A673 (cell line): ENCODE measurements at regions not wholly inside any gene's neighbourhood (a gene's known extent, or its start where the extent isn't known, plus 50 kb on each side); places are given as distances from the start of the nearest gene placed in this dataset.

Experiments
- CTCF ChIP-seq: fragments of 300-800, 200-600 bp; sonication (generic); conservative IDR thresholded peaks from 2 replicates; pipeline ENCODE4 v1.5.1; 2017; ENCODE audit warnings: low read depth, mild to moderate bottlenecking, antibody characterized with exemption, low read length, moderate library complexity, mixed read lengths
- EZH2 ChIP-seq: fragments of 200-600 bp; sonication (generic); IDR thresholded peaks from 2 replicates; pipeline ENCODE4 v1.6.1; 2017; ENCODE audit warnings: borderline replicate concordance, low read depth, mild to moderate bottlenecking, mixed read lengths, antibody characterized with exemption, low read length; ENCODE audit not compliant: poor library complexity, severe bottlenecking

- TF ChIP-seq EZH2 (no peak), CTCF (no peak)
Observed at GRCh38 chr2:58769111-58769863, 528.2 kb upstream of the FANCL start.
